Activated B cell treated with CpG ODN at 0.5 μM for 24 hours (primary cell): ENCODE measurements at regions not wholly inside any gene's neighbourhood (a gene's known extent, or its start where the extent isn't known, plus 50 kb on each side); places are given as distances from the start of the nearest gene placed in this dataset.

ENCODE experiments used
- ATAC-seq: fragments of 200-7000 bp; cut with Tn5 transposase; one replicate; pipeline ENCODE4 v1.10.0; 2021; ENCODE audit warnings: low read depth, mild to moderate bottlenecking, moderate library complexity
- CTCF ChIA-PET: fragments of 350-600 bp; sonication (Branson Sonifier 250); formaldehyde crosslinking; loops from one replicate; lab custom pipeline; 2021; ENCODE audit warnings: antibody characterized with exemption; lab: Charles Lee
- POLR2A ChIA-PET: fragments of 350-600 bp; sonication (Branson Sonifier 250); formaldehyde crosslinking; loops from one replicate; lab custom pipeline; 2021; ENCODE audit warnings: antibody characterized with exemption; lab: Charles Lee
- DNase-seq: peaks from one replicate; pipeline ENCODE4 v3.0.0; 2022
- H3K27ac Mint-ChIP-seq: one replicate; pipeline ENCODE4 v1.8.0; 2020; ENCODE audit warnings: mixed read lengths
- H3K27me3 Mint-ChIP-seq: one replicate; pipeline ENCODE4 v1.8.0; 2021; ENCODE audit warnings: mixed read lengths
- H3K36me3 Mint-ChIP-seq: one replicate; pipeline ENCODE4 v1.8.0; 2021; ENCODE audit warnings: low read depth, mixed read lengths
- H3K4me1 Mint-ChIP-seq: one replicate; pipeline ENCODE4 v1.8.0; 2021; ENCODE audit warnings: mixed read lengths
- H3K4me3 Mint-ChIP-seq: one replicate; pipeline ENCODE4 v1.8.0; 2020; ENCODE audit warnings: mild to moderate bottlenecking, mixed read lengths
- H3K9me3 Mint-ChIP-seq: one replicate; pipeline ENCODE4 v1.8.0; 2020; ENCODE audit warnings: mixed read lengths
- intact Hi-C: fragments of 100-400 bp; cut with micrococcal nuclease; formaldehyde crosslinking; loops from one replicate; pipeline ENCODE4 v1.15.1; 2024
- TF ChIP-seq, protein P1 (sequence below): fragments of 200-600 bp; IDR thresholded peaks from one replicate; pipeline ENCODE4 v1.8.0; 2022; ENCODE audit warnings: antibody characterized with exemption, mild to moderate bottlenecking

DNA sequence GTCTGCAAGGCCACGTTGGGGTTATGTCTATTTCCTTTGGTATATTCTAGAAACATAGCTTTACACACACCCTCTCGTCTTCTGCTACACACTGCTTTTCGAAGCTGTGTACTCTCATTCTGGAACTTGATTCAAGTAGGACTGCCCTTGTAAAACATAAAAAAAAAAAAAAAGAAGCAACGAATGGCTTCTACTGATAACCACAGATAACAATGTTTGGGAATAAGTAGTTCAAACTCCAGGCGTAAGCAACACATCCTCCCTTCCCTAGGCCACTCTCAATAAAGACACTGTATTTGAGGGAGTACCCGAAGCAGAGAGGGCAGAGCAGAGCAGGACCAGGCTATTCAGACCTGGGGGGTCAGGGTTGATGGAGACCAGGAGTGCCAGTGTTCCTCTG is 496.7 kb downstream of the MATN1 start:
- no peaks in the 10 kb centered on the region for H3K9me3 Mint-ChIP-seq
- no peak for ATAC-seq

DNA sequence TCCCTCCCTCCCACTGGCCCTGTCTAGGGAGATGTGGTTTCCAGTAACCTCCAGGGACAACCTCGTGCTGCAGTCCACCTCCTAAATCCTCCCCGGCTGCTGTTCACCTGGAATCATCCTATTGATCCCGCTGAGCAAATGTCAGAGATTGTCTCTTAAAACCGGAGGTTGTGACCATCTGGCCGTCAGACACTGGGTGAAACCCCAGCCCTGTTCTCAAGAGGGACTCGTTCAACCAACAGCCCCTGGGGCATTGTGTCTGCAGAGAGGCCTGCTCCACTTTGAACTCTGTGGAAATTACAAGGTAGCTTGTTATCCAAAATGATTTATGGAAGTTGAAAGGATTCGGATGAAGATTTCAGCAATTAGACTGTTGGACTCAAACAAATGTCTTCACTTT is 498.0 kb downstream of the MATN1 start:
- intact Hi-C loops = no loop called here
- H3K4me1 Mint-ChIP-seq = no peaks in the 10 kb centered on the region
- no peak for DNase-seq

More for the DNA sequence above, 496.7 kb downstream of the MATN1 start:
- H3K36me3 Mint-ChIP-seq = no peaks in the 10 kb centered on the region
- ChIA-PET CTCF (no interaction called here), POLR2A (no interaction called here)
- no peaks in the 10 kb centered on the region for H3K4me1 Mint-ChIP-seq
- H3K27me3 Mint-ChIP-seq = peaks cover 11% of the 10 kb centered on the region
- H3K4me3 Mint-ChIP-seq = no peak overlapping the region
- no peak overlapping the region for H3K27ac Mint-ChIP-seq
- TF ChIP-seq, protein P1, sequence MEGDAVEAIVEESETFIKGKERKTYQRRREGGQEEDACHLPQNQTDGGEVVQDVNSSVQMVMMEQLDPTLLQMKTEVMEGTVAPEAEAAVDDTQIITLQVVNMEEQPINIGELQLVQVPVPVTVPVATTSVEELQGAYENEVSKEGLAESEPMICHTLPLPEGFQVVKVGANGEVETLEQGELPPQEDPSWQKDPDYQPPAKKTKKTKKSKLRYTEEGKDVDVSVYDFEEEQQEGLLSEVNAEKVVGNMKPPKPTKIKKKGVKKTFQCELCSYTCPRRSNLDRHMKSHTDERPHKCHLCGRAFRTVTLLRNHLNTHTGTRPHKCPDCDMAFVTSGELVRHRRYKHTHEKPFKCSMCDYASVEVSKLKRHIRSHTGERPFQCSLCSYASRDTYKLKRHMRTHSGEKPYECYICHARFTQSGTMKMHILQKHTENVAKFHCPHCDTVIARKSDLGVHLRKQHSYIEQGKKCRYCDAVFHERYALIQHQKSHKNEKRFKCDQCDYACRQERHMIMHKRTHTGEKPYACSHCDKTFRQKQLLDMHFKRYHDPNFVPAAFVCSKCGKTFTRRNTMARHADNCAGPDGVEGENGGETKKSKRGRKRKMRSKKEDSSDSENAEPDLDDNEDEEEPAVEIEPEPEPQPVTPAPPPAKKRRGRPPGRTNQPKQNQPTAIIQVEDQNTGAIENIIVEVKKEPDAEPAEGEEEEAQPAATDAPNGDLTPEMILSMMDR = no peak
- DNase-seq = no peak
- intact Hi-C loops = no loop called here

DNA sequence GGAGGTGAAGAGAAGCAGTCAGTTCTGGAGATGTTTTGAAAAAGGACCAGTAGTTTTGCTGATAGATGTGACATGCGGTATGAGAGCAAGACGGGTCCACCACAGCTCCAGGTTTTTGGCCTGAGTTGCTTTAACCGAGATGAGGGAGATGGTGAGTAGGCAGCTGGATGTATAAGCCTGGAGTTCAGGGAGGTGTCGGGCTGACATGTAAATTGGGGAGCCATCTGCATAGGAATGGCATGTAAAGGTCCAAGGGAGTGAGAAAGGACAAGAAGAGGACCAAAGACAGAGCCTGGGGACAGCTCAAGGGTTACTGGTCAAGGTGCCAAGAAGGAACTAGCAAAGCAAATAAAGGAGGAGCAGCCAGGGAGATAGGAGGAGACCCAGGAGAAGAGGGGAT is 503.7 kb downstream of the MATN1 start:
- Mint-ChIP-seq H3K4me1 (no peaks in the 10 kb centered on the region), H3K9me3 (no peaks in the 10 kb centered on the region), H3K27me3 (peaks cover 5% of the 10 kb centered on the region), H3K36me3 (no peaks in the 10 kb centered on the region), H3K27ac (no peak overlapping the region), H3K4me3 (no peak overlapping the region)
- DNase-seq (no peak), ATAC-seq (no peak)
- TF ChIP-seq, protein P1 = no peak
- intact Hi-C loops = no loop called here
- ChIA-PET CTCF (no interaction called here), POLR2A (no interaction called here)

More for the DNA sequence above, 498.0 kb downstream of the MATN1 start:
- TF ChIP-seq, protein P1 = no peak
- H3K4me3 Mint-ChIP-seq = no peak overlapping the region
- no peaks in the 10 kb centered on the region for H3K36me3 Mint-ChIP-seq
- ChIA-PET CTCF (no interaction called here), POLR2A (no interaction called here)
- peaks cover 12% of the 10 kb centered on the region for H3K27me3 Mint-ChIP-seq
- ATAC-seq = no peak
- no peak overlapping the region for H3K27ac Mint-ChIP-seq
- no peaks in the 10 kb centered on the region for H3K9me3 Mint-ChIP-seq

DNA sequence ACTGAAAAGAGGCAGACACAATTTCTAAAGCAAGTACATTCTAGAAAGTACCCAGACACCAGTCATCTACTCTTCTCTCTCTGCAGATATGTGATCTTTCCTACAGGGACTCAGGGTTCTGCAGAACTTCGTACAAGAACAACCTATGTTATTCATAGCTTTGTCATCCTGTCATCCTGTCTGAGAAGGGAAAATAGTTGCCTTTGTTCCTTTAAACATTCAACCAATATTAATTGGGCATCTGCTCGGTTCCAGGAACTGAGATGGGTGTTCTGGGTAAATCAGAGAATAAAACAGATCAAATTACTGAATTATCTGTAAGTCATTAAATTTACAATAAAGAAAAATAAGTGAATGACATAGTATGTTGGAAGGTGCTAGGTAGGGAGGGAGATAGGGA is 504.9 kb downstream of the MATN1 start:
- H3K36me3 Mint-ChIP-seq = no peaks in the 10 kb centered on the region
- H3K9me3 Mint-ChIP-seq = no peaks in the 10 kb centered on the region
- intact Hi-C loops = no loop called here
- ChIA-PET CTCF (no interaction called here), POLR2A (no interaction called here)
- H3K4me1 Mint-ChIP-seq = no peaks in the 10 kb centered on the region
- no peak overlapping the region for H3K4me3 Mint-ChIP-seq
- no peak overlapping the region for H3K27ac Mint-ChIP-seq
- no peak for ATAC-seq
- DNase-seq = no peak
- H3K27me3 Mint-ChIP-seq = peaks cover 8% of the 10 kb centered on the region
- TF ChIP-seq, protein P1 = no peak

DNA sequence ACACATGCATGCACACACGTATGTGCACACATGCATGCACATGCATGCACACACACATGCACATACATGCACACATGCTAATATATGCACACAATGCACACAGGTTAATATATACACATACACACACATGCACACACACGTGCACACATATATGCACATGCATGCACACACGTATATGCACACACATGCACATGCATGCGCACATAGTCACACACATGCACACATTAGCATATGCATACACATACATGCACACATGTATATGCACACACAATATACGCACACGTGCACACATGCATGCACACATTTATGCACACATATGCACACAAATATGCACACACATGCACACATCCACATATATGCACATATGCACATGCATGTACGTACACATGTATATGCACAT is 506.8 kb downstream of the MATN1 start:
- Mint-ChIP-seq H3K27me3 (peaks cover 11% of the 10 kb centered on the region), H3K36me3 (no peaks in the 10 kb centered on the region), H3K4me1 (no peaks in the 10 kb centered on the region), H3K27ac (no peak overlapping the region), H3K9me3 (no peaks in the 10 kb centered on the region), H3K4me3 (no peak overlapping the region)
- TF ChIP-seq, protein P1 = no peak
- intact Hi-C loops = no loop called here
- ChIA-PET POLR2A (no interaction called here), CTCF (no interaction called here)
- DNase-seq (no peak), ATAC-seq (no peak)
